GM21381 (cell line): ENCODE measurements at regions not wholly inside any gene's neighbourhood (a gene's known extent, or its start where the extent isn't known, plus 50 kb on each side); places are given as distances from the start of the nearest gene placed in this dataset.

Experiments used
- ATAC-seq: cut with Tn5 transposase; IDR thresholded peaks from one replicate; pipeline ENCODE4 v1.9.1; 2021; ENCODE audit warnings: mild to moderate bottlenecking, moderate library complexity; ENCODE audit not compliant: unreplicated experiment

GRCh38 chr1:30385246-30385995 lies 338.0 kb downstream of the MATN1 start:
- ATAC-seq: no peak

DNA sequence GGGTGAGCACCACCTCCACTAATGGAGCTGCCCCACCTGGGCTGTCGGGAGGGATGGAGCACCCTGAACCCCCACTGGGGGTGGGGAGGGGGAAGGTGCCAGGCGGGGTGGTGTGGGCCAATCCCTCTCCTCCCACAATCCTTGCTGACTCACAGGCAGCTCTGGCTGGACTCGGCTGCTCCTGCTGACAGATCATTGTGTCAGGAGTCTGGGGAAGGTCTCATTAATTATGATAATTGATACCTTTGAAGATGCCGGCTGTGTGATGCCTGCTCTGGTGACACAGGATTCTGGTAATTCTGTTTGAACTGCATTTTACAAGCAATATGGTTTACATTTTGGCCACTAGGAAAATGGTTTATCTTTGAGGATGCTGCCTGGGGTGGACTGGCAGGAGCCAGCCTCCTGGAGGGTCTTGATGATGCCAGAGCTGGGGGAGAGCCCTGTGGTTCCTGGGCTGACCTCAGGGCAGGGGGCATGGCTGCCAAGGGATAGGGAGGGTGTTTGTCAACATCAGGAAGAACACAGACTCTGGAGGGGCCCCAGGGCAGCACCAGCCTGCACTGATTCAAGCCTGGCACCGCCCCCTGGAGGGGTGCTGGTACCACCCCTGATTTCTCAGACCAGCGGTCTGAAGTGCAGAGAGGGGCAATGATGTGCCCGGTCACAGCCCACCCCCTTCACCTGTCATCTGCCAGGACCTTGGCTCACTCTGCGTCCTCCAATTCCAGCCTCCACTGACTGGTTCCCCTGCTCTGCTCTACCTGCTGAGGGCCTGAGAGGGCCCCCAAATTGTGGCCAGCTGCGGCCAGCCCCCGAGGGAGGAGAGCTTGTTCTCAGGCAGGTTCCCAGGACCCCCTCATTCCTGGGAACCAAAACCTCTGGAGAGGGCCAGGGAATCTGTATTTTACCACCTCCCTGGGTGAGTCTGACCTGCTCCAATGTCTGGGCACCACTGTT lies 338.8 kb downstream of the MATN1 start:
- ATAC-seq: no peak

- no peak for ATAC-seq
Observed at GRCh38 chr1:30383221-30383711, 340.1 kb downstream of the MATN1 start.

DNA sequence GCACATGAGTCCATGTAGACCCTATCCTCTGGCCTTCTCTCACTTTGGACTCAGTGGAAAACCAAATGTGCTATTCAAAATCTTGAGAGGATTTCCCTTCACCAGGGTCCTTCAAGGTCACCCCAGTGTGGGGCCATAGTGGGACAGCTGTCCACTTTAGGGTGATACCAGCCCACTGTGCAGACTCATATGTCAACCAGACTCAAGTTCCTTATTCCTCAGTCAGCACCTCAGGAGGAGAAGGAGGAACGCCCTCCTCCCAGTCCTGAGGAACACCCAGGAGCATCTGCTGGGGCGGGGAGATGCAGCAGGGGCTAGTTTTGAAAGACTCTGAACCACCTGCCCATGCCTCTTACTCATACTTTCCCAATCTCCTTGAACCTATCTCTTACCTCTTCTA lies 340.9 kb downstream of the MATN1 start:
- ATAC-seq: no peak

DNA sequence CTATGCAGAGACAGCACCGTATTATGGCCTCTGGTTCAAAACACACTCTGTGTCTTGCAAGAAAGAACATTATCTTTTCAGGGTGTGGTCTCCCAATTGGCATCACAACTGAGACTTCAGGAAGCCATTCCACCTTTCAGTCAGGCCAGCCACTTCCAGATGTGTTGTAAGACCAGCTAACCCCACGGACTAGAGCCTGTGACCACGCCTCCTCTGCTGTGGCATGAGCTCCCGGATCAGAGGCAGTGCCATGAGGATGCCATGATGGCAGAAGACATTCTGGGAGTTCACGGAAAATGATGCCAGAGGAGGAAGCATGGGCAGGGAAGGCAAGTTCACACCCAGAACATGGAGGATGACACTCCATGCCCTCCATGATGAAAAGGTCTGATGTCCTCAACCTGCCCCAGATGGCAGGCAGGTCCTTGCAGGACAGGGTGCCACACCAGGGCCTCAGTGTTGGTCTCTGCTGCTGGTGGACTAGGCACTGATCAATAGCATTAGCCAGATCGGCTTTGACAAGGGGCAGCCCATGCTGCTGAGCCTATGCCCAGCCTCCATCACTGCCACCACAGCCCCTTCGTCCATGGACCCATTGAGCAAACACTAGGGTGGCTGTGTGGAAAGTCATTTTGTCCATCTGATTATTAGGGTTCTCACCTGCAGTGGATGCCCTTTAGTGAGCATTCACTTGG lies 341.6 kb downstream of the MATN1 start:
- ATAC-seq: no peak

DNA sequence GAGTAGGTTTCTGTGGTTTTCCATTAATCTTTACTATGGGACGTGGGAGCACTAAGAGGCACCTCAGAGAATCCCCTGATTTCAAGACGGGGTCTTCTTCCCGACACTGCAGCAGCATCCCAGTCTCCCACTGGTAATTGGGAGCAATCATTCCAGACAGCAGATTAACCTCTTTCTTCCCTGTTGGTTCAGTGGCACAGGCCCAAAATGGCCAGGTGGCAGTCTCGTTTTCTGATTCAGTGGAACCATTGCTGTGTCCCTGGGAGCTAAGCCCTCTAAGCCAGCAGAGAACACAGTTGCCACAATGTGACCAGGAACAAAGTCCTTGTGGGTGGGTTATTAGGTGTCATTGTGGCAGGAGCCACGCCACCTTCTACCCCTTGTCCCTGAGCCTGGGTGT lies 342.1 kb downstream of the MATN1 start:
- no peak for ATAC-seq

DNA sequence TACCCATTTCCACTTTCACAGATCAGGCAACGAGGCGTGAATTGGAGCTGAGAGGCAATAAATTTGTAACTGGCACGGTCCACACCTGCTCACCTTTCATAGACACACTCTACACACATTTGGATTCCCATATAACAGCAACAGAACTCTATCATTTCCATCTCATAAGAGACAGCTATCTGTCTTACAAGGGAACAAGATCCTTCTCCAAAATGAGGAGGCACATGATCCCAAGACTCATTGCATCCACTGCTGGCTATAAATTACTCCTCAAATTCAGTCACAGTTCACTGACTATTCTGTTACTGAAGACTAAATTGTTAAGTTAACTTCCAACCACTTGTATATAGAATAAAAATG lies 342.8 kb downstream of the MATN1 start:
- ATAC-seq: no peak

DNA sequence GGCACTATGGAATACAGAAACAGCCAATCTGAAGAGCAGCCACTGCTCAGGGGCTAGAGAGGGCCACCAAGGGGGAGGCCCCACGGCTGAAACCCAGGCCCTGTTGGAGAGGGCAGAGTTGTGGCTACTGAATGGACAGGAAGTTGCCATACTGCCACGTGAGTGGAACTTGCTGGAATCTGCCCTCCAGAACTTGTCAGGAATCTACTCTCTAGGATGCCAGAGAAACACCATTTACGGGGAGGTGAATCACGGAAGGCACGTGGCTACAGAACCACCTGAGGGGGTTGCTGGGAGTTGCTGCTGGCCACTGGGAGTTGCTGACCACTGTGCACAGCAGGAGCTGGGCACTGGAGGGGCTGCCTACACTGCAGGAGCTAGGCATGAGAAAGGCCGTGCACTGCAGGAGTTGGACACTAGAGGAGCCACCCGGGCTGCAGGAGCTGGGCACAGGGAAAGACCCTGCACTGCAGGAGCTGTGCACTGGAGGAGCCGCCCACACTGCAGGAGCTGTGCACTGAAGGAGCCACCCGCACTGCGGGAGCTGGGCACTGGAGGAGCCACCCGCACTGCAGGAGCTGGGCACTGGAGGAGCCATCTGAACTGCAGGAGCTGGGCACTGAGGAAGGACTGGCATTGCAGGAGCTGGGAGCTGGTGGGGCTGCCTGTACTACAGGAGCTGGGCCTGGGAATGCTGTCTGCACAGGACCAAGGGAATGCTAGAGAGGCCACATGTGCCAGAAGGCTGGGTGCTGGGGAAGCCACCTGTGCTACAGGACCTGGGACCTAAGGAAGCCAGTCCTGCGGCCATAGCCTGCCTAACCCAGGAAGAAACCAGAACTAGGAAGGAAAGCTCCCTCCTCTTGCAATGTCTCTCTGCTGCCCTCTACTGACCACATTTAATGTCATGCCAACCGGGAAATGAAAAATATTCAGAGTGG lies 343.4 kb downstream of the MATN1 start:
- no peak for ATAC-seq

DNA sequence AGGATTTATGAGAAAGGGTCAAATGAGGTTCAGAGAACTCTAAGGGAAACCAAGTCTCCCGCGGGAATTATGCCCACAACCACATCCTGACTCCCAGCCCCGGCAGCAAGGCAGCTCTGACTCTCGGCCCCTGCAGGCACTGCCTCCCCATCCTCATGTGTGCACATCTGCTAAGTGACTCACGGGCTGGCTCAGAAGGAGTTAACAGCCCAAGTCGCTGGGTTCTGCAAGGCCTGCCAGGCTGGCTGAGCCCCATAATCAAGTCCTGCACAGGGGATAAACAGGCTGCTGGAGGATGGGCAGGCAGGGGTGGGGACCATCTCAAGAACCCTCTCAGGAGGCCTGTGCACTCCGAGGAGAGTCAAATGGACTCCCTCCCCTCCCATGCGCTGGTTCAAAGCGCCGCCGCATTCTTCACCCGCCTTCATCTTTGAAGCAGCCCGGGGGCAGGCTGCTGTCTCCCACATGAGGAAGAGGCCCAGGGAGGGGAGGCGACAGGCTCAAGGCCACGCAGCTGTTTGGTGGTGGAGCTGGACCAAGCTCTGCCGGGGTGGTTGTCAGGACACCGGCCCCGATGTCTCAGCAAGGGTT lies 344.3 kb downstream of the MATN1 start:
- ATAC-seq: no peak

DNA sequence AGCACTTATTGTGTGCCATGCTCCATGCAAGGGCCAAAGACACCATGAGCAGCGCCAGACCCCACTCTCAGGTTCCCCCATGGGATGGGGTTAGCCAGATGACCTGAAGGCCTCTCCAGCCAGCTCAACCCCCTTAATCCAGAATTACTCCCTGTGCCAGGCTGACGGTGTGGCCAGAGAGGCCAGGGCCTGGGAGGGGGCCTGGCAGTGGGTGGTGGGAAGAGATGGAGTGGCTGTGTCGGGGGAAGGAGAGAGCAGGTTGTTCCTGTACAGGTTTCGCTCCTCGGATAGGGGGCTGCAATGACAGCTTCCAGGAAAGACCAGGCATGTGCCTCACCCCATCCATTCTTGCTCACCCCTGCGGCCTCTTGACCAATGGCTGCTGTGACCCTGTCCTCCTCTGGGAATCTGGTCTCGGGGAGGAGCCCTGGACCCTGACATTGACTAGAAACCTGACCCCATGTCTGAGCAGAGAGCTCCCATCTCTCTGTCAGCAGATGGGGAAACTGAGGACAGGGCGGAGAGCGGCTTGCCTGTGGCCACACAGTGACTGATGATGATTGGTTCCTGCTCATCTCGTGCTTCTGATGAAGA lies 345.3 kb downstream of the MATN1 start:
- ATAC-seq: no peak

GRCh38 chr1:30377230-30378002 lies 346.0 kb downstream of the MATN1 start:
- no peak for ATAC-seq

DNA sequence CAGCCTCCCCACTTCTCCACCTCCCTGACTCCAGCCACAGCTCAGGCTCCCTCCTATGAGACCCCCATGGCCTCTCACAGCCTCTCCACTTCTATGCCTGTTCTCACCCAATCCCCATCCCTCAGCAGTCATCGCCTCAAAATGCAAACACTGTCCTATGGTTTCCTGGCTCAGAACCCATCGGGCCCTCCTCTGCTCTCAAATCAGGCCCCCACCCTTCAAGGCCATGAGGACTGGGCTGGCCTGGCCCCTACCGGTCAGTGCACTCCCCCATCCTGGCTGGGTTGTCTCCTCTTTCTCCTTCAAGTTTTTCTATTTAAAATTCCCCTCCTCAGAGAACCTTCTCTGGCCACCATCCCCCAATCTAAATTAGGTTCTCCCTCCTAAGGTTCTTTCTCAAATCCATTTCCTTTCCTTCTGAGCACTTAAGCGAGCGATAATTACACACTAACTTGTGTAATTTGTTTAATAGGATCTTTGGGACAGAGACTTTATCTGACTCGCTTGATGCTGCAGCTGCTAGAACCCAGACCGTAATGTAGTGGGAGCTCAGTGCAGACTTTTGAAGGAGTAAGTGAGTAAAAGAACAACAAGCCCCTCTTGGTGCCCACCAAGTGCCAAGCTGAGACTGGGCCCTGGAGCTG lies 347.2 kb downstream of the MATN1 start:
- ATAC-seq: no peak

- no peak for ATAC-seq
Observed at GRCh38 chr1:30375156-30375555, 348.2 kb downstream of the MATN1 start.

- no peak for ATAC-seq
Observed at GRCh38 chr1:30374400-30375070, 348.9 kb downstream of the MATN1 start.

- no peak for ATAC-seq
Observed at GRCh38 chr1:30373471-30374399, 349.6 kb downstream of the MATN1 start.

- ATAC-seq: no peak
Observed at GRCh38 chr1:30372792-30373433, 350.5 kb downstream of the MATN1 start.
